Neural cell (in vitro differentiated cells): ENCODE measurements at regions not wholly inside any gene's neighbourhood (a gene's known extent, or its start where the extent isn't known, plus 50 kb on each side); places are given as distances from the start of the nearest gene placed in this dataset.

Experiments
- EZH2 ChIP-seq: fragments of 200-600, 300-800 bp; shearing (Covaris generic), sonication (generic); IDR thresholded peaks from 2 replicates; pipeline ENCODE4 v1.6.1; 2014; ENCODE audit warnings: antibody characterized with exemption, low read length, borderline replicate concordance, mild to moderate bottlenecking; ENCODE audit not compliant: insufficient read depth, poor library complexity, severe bottlenecking
- RAD21 ChIP-seq: fragments of 450-650 bp; conservative IDR thresholded peaks from 2 replicates; pipeline ENCODE4 v1.6.1; 2014; ENCODE audit warnings: antibody characterized with exemption, mild to moderate bottlenecking, moderate library complexity
- TF ChIP-seq, protein P1 (sequence below): fragments of 450-650 bp; IDR thresholded peaks from 2 replicates; pipeline ENCODE4 v1.5.1; 2014; ENCODE audit warnings: antibody characterized with exemption, mild to moderate bottlenecking, moderate library complexity; ENCODE audit not compliant: poor library complexity, severe bottlenecking

DNA sequence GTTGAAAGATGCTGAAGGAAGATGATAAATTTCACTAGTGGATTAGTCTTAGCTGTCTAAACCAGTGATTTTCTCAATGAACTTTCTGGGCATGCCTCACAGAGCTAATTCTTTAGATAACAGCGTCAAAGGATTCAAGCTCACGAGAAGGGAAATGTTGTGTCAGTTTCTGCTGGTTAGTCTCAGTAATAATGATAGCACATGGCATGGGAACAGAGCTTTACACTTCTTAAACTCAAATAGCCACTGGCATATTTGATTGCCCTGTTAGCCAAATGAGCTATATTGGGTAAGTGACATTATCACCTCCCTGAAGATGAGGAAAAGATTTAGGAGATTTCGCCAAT is 139.3 kb upstream of the NR3C1 start:
- TF ChIP-seq, protein P1, sequence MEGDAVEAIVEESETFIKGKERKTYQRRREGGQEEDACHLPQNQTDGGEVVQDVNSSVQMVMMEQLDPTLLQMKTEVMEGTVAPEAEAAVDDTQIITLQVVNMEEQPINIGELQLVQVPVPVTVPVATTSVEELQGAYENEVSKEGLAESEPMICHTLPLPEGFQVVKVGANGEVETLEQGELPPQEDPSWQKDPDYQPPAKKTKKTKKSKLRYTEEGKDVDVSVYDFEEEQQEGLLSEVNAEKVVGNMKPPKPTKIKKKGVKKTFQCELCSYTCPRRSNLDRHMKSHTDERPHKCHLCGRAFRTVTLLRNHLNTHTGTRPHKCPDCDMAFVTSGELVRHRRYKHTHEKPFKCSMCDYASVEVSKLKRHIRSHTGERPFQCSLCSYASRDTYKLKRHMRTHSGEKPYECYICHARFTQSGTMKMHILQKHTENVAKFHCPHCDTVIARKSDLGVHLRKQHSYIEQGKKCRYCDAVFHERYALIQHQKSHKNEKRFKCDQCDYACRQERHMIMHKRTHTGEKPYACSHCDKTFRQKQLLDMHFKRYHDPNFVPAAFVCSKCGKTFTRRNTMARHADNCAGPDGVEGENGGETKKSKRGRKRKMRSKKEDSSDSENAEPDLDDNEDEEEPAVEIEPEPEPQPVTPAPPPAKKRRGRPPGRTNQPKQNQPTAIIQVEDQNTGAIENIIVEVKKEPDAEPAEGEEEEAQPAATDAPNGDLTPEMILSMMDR, result no peak
- TF ChIP-seq EZH2 (no peak), RAD21 (no peak)
